Mesothelial cell of epicardium (in vitro differentiated cells): ENCODE measurements at regions not wholly inside any gene's neighbourhood (a gene's known extent, or its start where the extent isn't known, plus 50 kb on each side); places are given as distances from the start of the nearest gene placed in this dataset.

Experiments used
- DNase-seq, 2 experiments: peaks; one replicate each; pipeline ENCODE4 v3.0.0; 2021; ENCODE audit warnings: low spot score in 2 of 2; ENCODE audit not compliant: unreplicated experiment in 2 of 2
- H3K27ac Mint-ChIP-seq: 2 replicates; pipeline ENCODE4 v1.8.0; 2021; ENCODE audit warnings: mixed read lengths
- H3K27me3 Mint-ChIP-seq: 2 replicates; pipeline ENCODE4 v1.8.0; 2021; ENCODE audit warnings: low read depth, mixed read lengths
- H3K36me3 Mint-ChIP-seq: 2 replicates; pipeline ENCODE4 v1.8.0; 2021; ENCODE audit warnings: mixed read lengths
- H3K4me1 Mint-ChIP-seq: 2 replicates; pipeline ENCODE4 v1.8.0; 2021; ENCODE audit warnings: mixed read lengths
- H3K4me3 Mint-ChIP-seq: 2 replicates; pipeline ENCODE4 v1.8.0; 2021; ENCODE audit warnings: mild to moderate bottlenecking, moderate library complexity, mixed read lengths
- H3K9me3 Mint-ChIP-seq: 2 replicates; pipeline ENCODE4 v1.8.0; 2021; ENCODE audit warnings: mixed read lengths
- TF ChIP-seq, protein P1 (sequence below): fragments of 200-600 bp; sonication (generic); IDR thresholded peaks from one replicate; pipeline ENCODE4 v1.5.0; 2021; ENCODE audit warnings: antibody characterized with exemption; ENCODE audit not compliant: unreplicated experiment

GRCh38 chr11:82559609-82560008, 174.1 kb downstream of the FAM181B start:
- no peak for DNase-seq
- no peaks in the 10 kb centered on the region for H3K27me3 Mint-ChIP-seq
- TF ChIP-seq, protein P1, sequence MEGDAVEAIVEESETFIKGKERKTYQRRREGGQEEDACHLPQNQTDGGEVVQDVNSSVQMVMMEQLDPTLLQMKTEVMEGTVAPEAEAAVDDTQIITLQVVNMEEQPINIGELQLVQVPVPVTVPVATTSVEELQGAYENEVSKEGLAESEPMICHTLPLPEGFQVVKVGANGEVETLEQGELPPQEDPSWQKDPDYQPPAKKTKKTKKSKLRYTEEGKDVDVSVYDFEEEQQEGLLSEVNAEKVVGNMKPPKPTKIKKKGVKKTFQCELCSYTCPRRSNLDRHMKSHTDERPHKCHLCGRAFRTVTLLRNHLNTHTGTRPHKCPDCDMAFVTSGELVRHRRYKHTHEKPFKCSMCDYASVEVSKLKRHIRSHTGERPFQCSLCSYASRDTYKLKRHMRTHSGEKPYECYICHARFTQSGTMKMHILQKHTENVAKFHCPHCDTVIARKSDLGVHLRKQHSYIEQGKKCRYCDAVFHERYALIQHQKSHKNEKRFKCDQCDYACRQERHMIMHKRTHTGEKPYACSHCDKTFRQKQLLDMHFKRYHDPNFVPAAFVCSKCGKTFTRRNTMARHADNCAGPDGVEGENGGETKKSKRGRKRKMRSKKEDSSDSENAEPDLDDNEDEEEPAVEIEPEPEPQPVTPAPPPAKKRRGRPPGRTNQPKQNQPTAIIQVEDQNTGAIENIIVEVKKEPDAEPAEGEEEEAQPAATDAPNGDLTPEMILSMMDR = no peak
- H3K36me3 Mint-ChIP-seq = no peaks in the 10 kb centered on the region
- peaks cover 8% of the 10 kb centered on the region for H3K4me1 Mint-ChIP-seq
- H3K9me3 Mint-ChIP-seq = no peaks in the 10 kb centered on the region
- no peak overlapping the region for H3K4me3 Mint-ChIP-seq
- no peak overlapping the region for H3K27ac Mint-ChIP-seq

DNA sequence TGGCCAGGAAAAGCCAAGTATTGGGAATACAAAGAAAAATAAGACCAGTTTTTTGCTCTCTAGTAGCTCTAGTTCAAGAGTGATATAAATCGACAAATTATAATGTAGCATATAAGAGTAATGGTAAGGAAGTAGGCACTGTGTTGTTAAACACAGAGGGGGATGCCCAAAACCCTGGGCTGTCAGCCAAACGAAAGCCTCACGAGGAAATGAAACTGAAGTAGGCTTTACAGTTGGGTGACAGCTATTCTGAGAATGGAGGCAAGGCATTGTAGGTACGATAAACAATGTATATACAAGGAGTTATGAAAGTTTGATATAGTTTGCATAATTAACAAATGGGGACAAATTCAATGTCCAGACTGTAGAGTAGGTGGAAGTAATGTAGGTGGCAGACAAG, 176.4 kb downstream of the FAM181B start:
- no peak for DNase-seq
- TF ChIP-seq, protein P1 = no peak
- H3K4me1 Mint-ChIP-seq = peaks cover 8% of the 10 kb centered on the region
- no peaks in the 10 kb centered on the region for H3K36me3 Mint-ChIP-seq
- no peaks in the 10 kb centered on the region for H3K9me3 Mint-ChIP-seq
- H3K4me3 Mint-ChIP-seq = no peak overlapping the region
- no peaks in the 10 kb centered on the region for H3K27me3 Mint-ChIP-seq
- no peak overlapping the region for H3K27ac Mint-ChIP-seq

GRCh38 chr11:82556210-82556609, 177.5 kb downstream of the FAM181B start:
- Mint-ChIP-seq H3K9me3 (no peaks in the 10 kb centered on the region), H3K4me3 (no peak overlapping the region), H3K27ac (no peak overlapping the region), H3K27me3 (no peaks in the 10 kb centered on the region), H3K4me1 (peaks cover 8% of the 10 kb centered on the region), H3K36me3 (no peaks in the 10 kb centered on the region)
- TF ChIP-seq, protein P1 = no peak
- DNase-seq = no peak

DNA sequence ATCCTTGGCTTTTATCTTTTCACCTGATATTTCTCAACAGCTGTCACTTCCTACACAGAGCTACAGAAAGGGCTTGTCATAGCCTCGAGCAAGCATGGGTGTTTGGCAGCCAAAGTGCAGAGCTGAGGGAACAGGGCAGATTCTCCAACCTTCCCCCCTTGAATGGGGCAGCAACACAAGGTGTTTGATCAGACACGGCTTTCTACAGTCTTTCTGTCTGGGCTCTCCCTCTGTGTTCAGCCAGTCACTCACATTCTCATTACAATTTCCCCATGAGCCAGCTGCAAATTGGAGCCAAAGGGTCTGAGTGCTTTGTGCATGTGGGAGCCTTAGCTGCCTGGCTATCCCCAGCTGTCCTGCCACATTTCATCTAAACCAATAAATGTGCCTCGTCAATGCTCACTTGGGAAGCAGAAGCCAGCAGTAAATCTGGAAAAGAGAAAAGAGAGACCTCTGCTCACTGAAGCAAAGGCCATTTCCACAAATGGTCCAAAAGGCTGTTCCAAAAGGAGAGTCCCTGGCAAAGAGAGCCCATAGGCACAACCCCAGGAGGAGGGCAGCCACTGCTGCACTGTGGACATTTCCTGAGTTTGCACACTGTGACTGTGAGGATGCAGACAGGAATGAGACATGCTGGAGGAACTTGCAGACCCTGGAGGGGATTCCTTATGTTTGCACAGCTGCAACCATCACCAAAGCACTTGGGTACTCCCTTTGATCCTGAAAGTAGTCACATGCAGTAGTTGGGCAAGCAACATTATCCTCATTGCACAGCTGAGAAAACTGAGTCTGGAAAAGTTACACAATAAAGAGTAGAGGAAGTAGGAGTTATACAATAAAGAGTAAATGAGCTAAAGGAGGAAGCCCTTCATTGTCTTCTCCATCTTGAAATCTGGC, 186.8 kb downstream of the FAM181B start:
- peaks cover 17% of the 10 kb centered on the region for H3K4me1 Mint-ChIP-seq
- H3K27ac Mint-ChIP-seq = peak overlapping the region; percentile 3
- TF ChIP-seq, protein P1 = no peak
- H3K9me3 Mint-ChIP-seq = no peaks in the 10 kb centered on the region
- H3K27me3 Mint-ChIP-seq = no peaks in the 10 kb centered on the region
- H3K4me3 Mint-ChIP-seq = no peak overlapping the region
- DNase-seq = no peak
- H3K36me3 Mint-ChIP-seq = no peaks in the 10 kb centered on the region

DNA sequence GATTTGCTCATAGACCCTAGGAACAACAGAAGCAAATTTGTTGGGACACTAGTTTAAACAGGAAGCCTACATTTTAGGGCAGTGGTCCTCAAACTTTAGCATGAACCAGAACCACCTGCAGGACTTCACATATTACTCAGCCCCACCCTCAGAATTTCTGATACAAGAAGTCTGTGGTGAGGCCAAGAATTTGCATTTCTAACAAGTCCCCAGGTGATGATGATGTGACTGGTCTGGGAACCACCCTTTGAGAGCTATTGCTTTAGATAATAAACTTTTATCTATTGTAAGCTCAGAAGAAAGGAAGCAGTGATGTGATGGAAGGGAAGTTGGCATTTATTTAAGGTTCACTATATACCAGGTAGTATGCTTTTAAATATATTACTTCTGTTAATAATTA, 194.0 kb downstream of the FAM181B start:
- DNase-seq = no peak
- H3K4me3 Mint-ChIP-seq = no peak overlapping the region
- TF ChIP-seq, protein P1 = no peak
- no peak overlapping the region for H3K27ac Mint-ChIP-seq
- H3K9me3 Mint-ChIP-seq = no peaks in the 10 kb centered on the region
- H3K36me3 Mint-ChIP-seq = no peaks in the 10 kb centered on the region
- H3K4me1 Mint-ChIP-seq = no peaks in the 10 kb centered on the region
- peaks cover 2% of the 10 kb centered on the region for H3K27me3 Mint-ChIP-seq
